ENCODE measurements at regions not wholly inside any gene's neighbourhood (a gene's known extent, or its start where the extent isn't known, plus 50 kb on each side); places are given as distances from the start of the nearest gene placed in this dataset.
"Not testable (repeated sequence)": the region's sequence is repeated elsewhere in the genome, so short reads cannot be mapped to it uniquely, and the experiment has no call there.

- no peak for FAIRE-seq
Observed at GRCh38 chr12:89787763-89788162, 79.1 kb upstream of the ATP2B1 start.

- no peak for FAIRE-seq
Observed at GRCh38 chr12:89786177-89786810, 77.7 kb upstream of the ATP2B1 start.

DNA sequence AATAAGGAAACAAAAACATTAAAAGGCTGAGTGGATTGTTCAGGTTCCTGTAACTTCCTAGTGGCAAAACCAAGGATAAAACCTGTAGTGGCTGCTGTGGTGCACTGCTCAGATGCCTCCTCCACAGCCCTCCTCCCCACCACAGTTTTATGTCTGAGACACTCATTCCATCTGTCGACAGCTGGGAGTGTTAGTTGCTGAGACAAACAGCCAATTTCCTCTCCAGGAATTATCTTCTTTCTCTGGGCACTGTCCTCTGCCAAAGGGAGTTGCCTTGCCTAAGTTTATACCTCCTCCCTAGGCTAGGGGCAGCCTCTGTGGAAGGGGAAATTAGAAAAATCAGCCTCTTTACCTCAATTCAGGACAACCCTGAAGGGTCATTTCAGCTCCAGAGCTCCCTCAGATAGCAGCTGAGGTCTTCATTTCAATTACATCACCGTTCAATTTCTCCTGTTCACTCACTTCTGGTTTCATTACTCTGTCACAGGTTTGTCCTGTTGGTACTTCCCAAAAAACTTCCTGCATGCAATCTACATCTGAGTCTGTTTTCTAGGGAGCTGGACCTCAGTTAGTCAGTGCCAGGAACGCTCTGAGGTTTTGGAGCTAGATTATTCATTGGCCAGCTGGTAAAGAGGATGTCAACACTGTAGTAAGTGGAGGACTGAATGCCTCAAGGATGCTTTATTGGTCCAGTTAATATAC lies 74.9 kb upstream of the ATP2B1 start:
- FAIRE-seq = no peak

- no peak for FAIRE-seq
Observed at GRCh38 chr12:89782807-89783206, 74.2 kb upstream of the ATP2B1 start.

GRCh38 chr12:89781946-89782550 lies 73.4 kb upstream of the ATP2B1 start:
- no peak for FAIRE-seq

DNA sequence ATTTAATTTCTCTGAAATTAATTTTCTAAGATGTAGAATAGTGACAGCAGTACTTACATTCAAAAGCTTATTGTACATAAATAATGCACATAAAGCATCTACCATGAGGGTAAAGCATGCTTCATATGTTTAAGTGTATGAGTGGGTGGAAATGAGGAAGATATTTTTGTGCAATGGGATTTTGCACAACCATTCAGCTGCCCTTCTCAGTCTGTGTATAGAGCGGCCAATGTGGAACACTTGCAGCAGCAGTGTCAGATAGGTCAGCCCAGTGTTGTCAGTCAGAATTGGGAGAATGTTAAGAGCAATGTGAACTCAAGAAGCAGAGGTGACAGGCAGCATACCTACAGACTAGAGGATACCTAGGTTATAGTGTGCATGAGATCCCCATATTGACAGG lies 72.5 kb upstream of the ATP2B1 start:
- no peak for FAIRE-seq

GRCh38 chr12:89779090-89779489 lies 70.5 kb upstream of the ATP2B1 start:
- no peak for FAIRE-seq

- no peak for FAIRE-seq
Observed at GRCh38 chr12:89777733-89778379, 69.2 kb upstream of the ATP2B1 start.

DNA sequence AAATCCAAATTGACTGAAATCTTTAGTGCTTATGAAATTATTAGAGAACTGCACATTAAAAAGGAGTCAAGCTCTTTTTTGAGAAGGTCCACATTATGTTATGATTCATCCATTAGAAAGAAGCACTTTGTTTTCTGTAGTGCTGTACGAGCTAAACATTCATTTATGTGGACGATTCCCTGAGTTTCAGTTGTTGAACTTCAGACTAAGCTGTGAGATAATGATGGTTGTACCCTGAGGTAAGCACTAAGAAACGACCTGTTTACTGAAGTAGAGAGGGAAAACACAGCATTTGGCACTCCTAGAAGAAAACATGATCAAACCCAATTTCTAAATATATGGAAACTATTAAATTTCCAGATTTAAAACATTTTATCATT lies 67.3 kb upstream of the ATP2B1 start:
- no peak for FAIRE-seq

DNA sequence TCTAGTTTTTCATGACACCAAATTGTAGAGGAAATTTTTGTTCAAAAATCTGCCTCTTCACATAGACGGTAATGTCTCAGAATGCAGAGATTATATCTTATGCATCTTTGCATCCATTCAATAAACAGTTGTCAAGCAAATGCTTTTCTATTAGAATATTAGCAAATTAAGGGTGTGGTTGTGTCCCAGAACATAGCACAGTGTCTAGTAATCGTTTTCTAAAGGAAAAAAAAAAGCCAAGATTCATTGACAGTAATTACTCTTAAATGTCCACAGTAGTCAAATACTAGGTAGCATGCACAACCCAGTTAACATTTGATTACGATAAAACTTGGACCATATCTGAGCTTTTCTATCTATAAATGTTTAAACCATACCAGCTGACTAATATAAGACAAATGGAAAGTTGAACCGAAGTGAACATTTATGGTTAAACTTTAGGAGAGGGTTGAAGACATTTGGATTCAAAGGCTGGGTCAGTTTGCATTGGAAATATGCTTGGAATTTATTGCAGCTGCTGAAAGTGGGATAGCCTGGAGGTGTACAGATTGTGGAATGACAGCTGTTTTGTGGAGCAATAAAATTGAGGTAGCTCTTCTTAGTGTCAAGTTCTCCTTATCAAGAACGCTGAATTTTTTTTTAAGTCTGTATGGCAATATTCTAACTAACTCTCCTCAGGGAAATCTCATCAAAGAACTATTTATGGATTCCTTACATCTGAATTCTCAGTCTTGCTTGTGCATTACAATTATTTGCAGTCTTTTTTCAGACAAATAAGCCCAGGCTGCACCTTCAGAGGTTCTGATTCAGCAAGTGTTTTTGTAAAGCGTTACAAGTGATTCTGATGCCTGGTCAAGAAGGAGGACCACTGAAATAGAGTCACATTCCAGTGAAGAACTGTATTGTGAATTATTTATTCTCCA lies 66.7 kb upstream of the ATP2B1 start:
- no peak for FAIRE-seq

GRCh38 chr12:89774645-89775044 lies 66.0 kb upstream of the ATP2B1 start:
- FAIRE-seq = no peak

- no peak for FAIRE-seq
Observed at GRCh38 chr12:89770391-89770790, 61.8 kb upstream of the ATP2B1 start.

- no peak for FAIRE-seq
Observed at GRCh38 chr12:89769483-89769818, 60.8 kb upstream of the ATP2B1 start.

DNA sequence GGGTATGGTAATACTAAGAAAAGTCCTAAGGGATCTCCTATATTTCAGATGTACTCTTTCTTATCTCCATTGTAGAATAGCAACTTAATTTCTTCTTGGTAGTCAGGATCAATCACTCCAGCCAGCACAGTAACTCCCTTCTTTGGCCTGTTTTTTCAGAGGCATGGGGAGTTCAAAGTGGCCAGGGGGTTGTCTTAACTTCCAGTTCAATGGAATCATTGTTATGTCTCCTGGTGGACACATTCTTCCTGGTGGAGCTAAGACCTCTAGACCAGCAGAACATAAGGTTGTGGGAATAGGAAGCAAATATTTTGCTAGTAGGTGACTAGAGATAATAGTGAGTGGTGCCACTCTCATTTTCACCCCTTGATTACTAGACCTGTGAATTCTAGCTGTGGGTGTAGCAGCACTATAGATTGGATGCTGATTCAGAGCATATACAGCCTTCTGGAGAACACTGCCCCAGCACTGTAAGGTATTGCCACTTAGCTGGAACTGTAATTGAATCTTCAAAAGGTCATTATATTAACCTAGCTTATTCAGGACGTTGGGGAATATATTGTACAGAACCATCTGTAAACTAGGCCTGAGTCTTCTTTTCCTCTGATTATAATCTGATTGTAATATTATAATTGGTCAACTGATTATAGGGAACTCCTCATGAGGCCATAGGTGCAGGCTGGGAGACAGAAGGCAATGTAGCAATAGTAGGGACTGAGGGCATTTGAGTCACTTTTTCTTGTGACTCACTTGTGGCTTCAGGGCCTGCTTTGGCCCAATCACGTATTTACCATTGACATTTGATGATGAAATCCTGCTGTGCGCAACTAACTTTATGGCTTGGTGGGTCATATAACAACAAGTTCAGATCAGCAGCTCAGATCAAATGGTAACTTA lies 60.2 kb upstream of the ATP2B1 start:
- FAIRE-seq = no peak

DNA sequence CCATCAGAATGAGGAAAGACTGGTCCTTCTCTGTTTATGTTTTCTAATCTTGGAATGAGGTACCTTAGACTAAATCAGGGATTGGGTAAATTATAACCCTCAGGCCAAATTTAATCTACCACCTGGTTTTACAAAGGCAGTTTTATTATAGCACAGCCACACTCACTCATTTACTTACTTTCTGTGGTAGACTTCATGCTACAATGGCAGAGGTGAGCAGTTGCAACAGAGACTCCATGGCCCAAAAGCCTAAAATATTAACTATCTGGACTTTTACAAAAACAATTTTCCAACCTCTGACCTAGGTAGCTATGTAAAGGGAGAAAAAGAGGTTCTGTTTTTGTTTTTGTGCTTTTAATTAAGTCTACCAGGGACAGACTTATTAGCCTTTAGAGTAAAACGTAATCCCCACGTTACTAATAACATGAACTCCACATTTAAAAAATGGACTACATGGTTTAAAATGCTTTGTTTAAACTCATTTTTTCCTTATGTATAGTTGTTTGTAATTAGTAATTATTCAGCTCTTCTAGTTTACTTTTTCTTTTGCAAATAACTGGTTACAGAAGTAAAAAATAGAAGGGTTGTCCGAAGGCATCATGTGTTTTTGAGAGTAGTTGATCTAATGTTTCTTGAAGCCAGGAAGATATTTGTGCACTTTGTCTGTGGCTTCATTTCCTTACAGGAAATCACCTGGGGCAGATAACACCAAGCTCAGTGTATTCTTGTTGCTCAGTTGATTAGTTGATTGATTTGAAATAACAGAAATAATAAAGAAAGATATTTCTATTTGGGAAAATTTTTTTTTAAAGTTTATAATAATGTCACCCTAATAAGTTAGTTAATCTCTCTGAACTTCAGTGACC lies 57.6 kb upstream of the ATP2B1 start:
- no peak for FAIRE-seq

DNA sequence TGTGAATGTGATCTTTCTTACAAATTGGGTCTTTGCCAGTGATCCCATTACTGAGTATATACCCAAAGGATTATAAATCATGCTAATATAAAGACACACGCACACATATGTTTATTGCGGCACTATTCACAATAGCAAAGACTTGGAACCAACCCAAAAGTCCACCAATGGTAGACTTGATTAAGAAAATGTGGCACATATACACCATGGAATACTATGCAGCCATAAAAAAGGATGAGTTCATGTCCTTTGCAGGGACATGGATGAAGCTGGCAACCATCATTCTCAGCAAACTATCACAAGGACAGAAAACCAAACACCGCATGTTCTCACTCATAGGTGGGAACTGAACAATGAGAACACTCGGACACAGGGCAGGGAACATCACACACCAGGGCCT lies 55.5 kb upstream of the ATP2B1 start:
- not testable (repeated sequence) for FAIRE-seq

GRCh38 chr12:89762498-89763170 lies 54.0 kb upstream of the ATP2B1 start:
- FAIRE-seq = no peak

- no peak for FAIRE-seq
Observed at GRCh38 chr12:89760783-89761182, 52.1 kb upstream of the ATP2B1 start.

Data from G401.6 (cell line).